Retinal pigment epithelial cell (primary cell): ENCODE measurements at regions not wholly inside any gene's neighbourhood (a gene's known extent, or its start where the extent isn't known, plus 50 kb on each side); places are given as distances from the start of the nearest gene placed in this dataset.

Experiments used
- DNase-seq: peaks from one replicate; pipeline ENCODE4 v3.0.0-alpha.2; 2010; ENCODE audit warnings: low read depth
- H3K4me3 ChIP-seq: 2 replicates; pipeline ENCODE4 v1.5.1; 2011; ENCODE audit warnings: mild to moderate bottlenecking, low read length, control low read depth, moderate library complexity
- CTCF ChIP-seq: conservative IDR thresholded peaks from 2 replicates; pipeline ENCODE4 v1.5.1; 2011; ENCODE audit warnings: low read depth, low read length, control low read depth, inconsistent platforms

- no peak for DNase-seq
- no peak overlapping the region for H3K4me3 ChIP-seq
- TF ChIP-seq CTCF: no peak
Observed at GRCh38 chr18:73579698-73580097, 567.9 kb downstream of the FBXO15 start.

- H3K4me3 ChIP-seq: no peak overlapping the region
- no peak for TF ChIP-seq CTCF
- peak; percentile 71 for DNase-seq
Observed at GRCh38 chr18:73577365-73577764, 570.3 kb downstream of the FBXO15 start.

GRCh38 chr18:73563901-73564472 is 583.6 kb downstream of the FBXO15 start:
- no peak for DNase-seq
- H3K4me3 ChIP-seq: no peak overlapping the region
- no peak for TF ChIP-seq CTCF

GRCh38 chr18:73563345-73563744 is 584.3 kb downstream of the FBXO15 start:
- no peak for TF ChIP-seq CTCF
- no peak overlapping the region for H3K4me3 ChIP-seq
- DNase-seq: no peak

- H3K4me3 ChIP-seq: no peak overlapping the region
- no peak for DNase-seq
- no peak for TF ChIP-seq CTCF
Observed at GRCh38 chr18:73556904-73557303, 590.7 kb downstream of the FBXO15 start.

GRCh38 chr18:73552171-73552570 is 595.5 kb downstream of the FBXO15 start:
- no peak for TF ChIP-seq CTCF
- H3K4me3 ChIP-seq: no peak overlapping the region
- DNase-seq: no peak

- TF ChIP-seq CTCF: no peak
- no peak overlapping the region for H3K4me3 ChIP-seq
- DNase-seq: no peak
Observed at GRCh38 chr18:73551211-73551610, 596.4 kb downstream of the FBXO15 start.
